NCI-H748 treated with DMSO at 0.1 percent for 48 hours (cell line): ENCODE measurements at regions not wholly inside any gene's neighbourhood (a gene's known extent, or its start where the extent isn't known, plus 50 kb on each side); places are given as distances from the start of the nearest gene placed in this dataset.
"Not testable (repeated sequence)": the region's sequence is repeated elsewhere in the genome, so short reads cannot be mapped to it uniquely, and the experiment has no call there.

ENCODE experiments used
- DNase-seq: peaks from one replicate; lab custom pipeline; 2025; lab: John Stamatoyannopoulos, UW

DNA sequence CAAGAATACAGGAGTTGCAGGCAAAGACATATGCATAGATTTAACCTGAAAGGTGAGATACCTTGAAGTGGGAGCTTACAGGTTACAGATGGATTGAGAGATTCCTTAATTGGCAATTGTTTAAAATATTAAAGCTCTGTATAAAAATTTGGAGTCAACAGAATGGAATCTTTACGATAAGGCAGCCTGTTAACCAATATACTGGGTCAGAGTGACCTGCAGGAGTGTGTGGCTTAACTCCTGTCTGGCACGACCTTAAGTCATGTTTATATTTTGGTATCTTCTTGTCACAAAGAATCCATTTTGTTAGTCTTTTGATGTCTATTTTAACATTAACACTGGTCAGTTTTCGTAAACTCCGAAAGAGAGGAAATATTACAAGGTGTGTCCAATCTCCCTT is 1058.2 kb upstream of the CRIM1 start:
- DNase-seq, result no peak

GRCh38 chr2:35294636-35295263 is 1060.8 kb upstream of the CRIM1 start:
- no peak for DNase-seq

GRCh38 chr2:35293261-35293660 is 1062.3 kb upstream of the CRIM1 start:
- no peak for DNase-seq

DNA sequence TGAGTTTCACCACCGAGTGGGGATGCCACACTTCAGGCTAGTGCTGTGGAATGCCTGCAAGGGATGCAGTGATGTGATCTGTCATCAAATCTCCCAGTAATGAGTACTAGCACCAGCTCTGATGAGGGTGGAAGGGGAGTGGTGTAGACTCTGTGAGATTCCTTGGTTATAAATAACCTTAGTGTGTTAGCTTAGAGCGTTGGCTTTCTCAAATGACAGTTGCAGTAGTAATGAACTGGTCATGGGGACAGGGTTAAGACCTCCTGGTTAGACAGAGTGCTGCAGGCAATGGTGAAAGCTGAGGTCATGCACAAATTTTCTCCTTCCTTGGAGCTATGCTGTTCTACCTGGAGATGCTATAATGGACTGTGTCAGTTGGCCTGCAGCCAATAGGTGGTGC is 1063.4 kb upstream of the CRIM1 start:
- no peak for DNase-seq

- DNase-seq, result no peak
Observed at GRCh38 chr2:35281702-35282101, 1073.9 kb upstream of the CRIM1 start.

GRCh38 chr2:35255826-35256225 is 1099.8 kb upstream of the CRIM1 start:
- no peak for DNase-seq

DNA sequence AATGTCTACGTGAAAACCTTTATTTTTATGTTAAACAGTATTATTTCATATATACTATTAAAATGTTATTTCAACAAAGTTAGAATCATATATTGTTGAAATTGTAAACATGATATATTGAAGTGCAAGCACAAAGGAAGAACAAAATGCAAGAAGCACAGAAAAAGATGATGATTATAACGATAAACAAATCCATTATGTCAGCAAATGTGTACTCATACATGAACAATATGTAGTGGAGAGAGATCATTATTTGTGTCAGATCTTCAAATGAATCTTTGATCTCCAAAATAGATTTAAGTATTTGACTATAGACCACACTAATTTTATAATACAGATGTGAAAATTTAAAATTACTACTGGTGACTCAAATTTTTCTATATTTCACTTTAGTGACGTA is 1104.4 kb upstream of the CRIM1 start:
- DNase-seq, result no peak

- DNase-seq, result no peak
Observed at GRCh38 chr2:35246702-35247101, 1108.9 kb upstream of the CRIM1 start.

- no peak for DNase-seq
Observed at GRCh38 chr2:35228584-35228983, 1127.0 kb upstream of the CRIM1 start.

GRCh38 chr2:35220461-35220860 is 1135.1 kb upstream of the CRIM1 start:
- DNase-seq, result no peak

DNA sequence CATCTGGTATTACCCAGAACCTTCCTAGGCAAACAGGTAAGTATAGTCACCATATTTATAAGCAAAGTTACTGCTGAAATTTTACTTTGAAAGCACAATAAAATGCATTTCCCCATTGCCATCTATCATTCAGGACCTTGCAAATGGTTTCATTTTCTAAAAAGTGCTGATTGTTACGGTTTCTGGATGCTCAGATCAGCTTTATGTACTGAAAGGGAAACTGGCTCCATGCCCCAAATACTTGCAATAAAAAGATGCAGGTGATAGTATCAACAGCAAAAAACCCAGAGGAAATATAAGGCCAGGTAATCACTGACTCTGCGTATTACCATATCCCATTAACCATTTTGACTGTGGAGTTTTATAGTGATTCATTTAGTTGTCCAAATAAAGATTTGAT is 1150.7 kb upstream of the CRIM1 start:
- DNase-seq, result no peak

GRCh38 chr2:35204323-35204722 is 1151.3 kb upstream of the CRIM1 start:
- DNase-seq, result no peak

GRCh38 chr2:35199298-35199697 is 1156.3 kb upstream of the CRIM1 start:
- DNase-seq, result no peak

GRCh38 chr2:35185861-35186412 is 1169.6 kb upstream of the CRIM1 start:
- DNase-seq, result no peak

GRCh38 chr2:35184471-35184870 is 1171.1 kb upstream of the CRIM1 start:
- no peak for DNase-seq

DNA sequence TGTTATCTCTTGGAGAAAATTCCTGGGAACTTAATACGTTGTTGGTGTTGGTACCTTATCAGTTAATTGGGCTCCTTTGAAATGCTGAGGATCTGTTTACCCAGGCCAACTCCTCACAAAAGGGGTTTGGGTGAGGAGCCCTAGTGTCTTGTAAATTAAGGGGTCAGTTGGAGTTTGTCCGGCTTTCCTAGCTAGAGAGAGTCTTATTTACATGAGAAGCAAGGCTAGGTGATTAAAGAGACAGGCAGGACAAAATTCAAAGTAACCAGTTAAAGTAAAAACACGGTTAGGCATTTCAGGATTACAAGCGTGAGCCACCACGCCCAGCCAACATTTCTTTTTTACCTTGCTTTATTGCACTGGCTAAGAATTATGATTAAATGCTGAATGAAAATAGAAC is 1178.9 kb upstream of the CRIM1 start:
- not testable (repeated sequence) for DNase-seq

GRCh38 chr2:35174845-35175244 is 1180.7 kb upstream of the CRIM1 start:
- no peak for DNase-seq

DNA sequence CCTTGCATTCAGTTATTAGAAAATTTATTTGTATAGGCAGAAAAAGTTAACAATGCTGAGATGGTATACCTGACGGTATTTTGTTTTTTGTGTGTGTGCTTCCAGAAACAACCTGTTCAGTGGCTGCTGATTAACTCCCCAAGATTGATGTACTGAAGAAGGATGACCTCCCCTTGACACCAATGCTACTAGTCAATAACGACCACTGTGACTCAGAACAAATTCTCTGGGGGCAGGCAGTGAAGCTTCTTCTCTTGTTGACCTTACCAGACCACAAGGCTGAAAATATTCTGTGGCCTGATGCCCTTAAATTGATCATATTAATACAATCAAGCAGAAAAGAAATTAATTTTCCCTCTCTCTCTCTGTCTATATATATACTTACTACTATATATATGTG is 1182.9 kb upstream of the CRIM1 start:
- no peak for DNase-seq

GRCh38 chr2:35168351-35168750 is 1187.2 kb upstream of the CRIM1 start:
- DNase-seq, result no peak

GRCh38 chr2:35163948-35164347 is 1191.6 kb upstream of the CRIM1 start:
- DNase-seq, result no peak

DNA sequence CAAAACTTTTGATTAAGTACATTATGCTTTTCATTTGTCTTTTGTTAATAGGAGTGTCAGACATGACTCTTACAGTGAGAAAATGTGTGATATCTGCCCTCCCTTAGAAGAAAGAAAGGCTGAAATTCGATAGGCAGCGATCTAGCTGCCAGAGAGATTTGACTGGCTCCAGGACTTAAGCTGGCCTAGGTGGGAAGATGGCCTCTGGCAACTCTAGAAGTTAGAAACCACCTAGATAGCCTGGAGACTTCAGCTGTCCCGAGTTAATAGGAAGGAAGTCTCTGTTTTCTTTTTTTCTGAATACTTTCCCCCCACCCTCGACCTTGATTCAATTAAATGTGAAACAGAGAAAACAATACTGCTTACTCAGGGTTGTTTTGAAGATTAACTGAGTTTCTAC is 1194.7 kb upstream of the CRIM1 start:
- no peak for DNase-seq

- DNase-seq, result no peak
Observed at GRCh38 chr2:35125871-35126270, 1229.7 kb upstream of the CRIM1 start.

DNA sequence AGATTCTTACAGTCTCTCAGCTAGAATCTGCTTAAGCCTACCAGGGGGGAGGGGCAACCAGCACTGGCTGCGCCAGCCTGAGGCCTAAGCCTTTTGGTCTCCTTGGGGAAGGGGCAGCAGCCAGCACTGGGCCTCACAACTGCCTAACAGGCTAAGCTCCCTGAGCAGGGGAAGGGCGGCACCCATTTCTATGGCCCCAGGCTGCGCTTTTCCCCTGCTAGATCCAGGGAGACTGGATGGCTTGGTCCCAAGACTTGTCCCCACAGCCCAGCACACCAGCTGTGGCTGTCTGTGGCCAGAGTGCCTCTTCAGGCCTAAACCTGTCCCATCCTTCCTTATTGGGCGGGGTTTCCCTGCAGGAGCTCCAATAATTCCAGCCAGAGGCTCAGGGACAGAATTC is 1230.3 kb upstream of the CRIM1 start:
- no peak for DNase-seq

DNA sequence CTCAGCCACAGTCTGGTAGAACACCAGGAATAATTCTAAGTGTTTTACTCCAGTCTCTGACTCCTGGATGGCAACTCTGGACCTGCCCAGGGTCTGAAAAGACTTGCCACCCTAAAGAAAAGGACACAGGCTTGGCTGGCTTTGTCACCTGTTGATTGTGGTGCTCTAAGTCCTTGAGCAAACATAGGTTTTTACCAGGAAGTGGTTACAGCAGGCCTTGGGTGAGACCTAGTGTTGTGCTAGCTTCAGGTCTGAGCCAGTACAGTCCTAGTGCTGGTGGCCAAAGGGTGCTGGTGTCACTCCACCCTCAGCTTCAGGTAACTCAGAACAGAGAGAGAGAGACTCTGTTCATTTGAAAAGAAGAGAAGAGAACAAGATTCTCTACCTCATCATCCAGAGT is 1239.4 kb upstream of the CRIM1 start:
- no peak for DNase-seq
